GM18498 (cell line): ENCODE measurements at regions not wholly inside any gene's neighbourhood (a gene's known extent, or its start where the extent isn't known, plus 50 kb on each side); places are given as distances from the start of the nearest gene placed in this dataset.

Experiments used
- ATAC-seq: cut with Tn5 transposase; IDR thresholded peaks from one replicate; pipeline ENCODE4 v1.9.1; 2021; ENCODE audit warnings: mild to moderate bottlenecking, moderate library complexity; ENCODE audit not compliant: unreplicated experiment

DNA sequence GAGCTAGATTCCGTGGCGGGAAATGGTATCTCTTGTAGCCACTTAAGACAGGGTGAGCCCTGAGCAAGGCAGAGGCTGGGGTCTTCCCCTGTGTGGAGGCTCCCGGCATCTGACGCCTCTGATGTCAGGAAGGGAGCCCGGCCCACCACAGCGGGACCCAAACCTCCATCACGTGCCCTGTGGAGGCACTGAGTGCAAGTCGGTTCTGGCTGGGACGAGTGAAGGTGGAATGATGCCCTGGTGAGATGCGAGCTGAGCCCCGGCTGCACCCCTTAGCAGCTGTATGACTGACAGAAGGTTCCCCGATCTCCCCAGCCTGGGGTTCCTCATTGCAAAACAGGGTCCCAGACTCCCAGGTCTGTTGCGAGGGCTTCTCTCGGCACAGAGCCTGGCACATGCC is 187.4 kb upstream of the TNRC6C start:
- no peak for ATAC-seq

DNA sequence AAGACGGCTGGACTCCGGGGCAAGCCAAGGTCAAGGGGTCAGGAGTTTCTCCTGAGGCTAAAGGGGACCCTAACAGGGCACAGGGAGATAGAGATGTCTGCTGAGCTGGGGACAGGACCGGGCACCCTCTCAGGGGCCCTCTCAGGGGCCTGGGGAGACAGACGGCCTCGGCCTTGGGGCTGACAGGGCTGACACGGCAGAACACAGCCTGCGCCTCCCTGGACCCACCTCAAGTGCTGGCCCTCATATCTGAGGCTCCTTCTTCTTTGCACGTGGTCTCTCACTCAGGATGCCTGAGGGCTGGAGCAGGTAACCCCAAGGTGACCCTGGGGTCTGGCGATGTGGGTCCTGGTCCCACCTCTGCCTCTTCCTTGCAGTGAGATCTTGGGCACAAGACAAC is 186.9 kb upstream of the TNRC6C start:
- ATAC-seq = no peak

DNA sequence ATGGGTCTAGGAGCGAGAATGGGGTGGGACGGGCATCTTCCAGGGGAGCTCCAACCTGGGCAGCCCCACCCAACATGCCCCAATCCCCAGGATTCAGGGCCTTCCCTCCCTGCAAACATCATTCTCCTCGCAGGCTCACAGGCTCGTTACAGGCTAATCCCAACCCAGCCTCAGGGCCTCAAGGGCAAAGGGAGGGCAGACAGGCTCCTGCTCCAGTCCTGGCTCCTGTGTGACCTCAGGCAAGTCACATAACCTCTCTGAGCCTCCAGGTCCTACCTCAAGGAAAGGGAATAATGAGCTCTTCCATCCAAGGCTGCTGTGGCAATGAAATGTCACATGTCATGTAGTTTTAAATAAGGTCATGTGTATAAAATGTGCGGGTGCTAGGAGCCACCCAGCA is 186.5 kb upstream of the TNRC6C start:
- ATAC-seq = no peak

DNA sequence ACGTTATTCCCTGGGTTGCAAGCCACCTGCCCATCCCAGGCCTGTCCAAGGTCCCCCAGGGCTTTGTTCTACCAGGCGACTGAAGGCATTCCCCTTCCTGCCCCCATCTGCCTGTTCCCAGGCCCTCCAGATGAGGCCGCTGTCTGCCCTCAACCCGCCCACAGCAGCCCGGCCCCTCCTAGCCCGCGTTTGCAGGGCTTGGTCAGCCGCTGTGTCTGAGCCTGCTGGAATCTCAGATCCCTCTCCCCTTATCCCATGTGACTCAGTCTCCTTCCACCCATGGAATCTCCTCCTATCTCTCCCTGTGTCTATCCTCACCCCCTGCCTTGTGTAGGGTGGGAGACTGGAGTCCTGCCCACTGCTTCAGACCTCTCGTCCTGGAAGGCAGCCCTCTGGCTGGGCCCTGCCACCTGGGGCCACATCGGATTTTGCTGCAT is 186.0 kb upstream of the TNRC6C start:
- ATAC-seq = no peak

DNA sequence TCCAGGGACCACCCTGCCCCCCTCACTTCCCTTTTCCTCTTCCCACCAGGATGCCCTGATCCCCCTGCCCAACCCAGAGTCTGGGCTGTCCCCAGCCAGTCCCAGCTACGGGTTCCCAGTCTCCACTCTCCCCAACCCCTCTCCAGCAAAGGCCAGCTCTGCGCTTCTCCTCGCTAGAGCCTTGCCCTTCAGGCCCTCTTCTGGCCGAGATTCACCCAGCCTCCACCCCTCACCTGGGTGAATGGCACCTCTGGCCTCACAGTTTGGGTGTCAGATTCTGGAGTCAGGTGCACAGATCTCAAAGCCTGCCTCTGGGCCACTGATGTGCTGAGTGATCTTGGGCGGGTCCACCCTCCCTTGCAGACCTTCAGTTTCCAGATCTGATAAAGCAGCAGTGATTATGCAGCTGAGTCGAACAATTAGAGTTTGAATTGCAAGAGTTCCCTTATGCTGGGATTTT is 185.6 kb upstream of the TNRC6C start:
- no peak for ATAC-seq

DNA sequence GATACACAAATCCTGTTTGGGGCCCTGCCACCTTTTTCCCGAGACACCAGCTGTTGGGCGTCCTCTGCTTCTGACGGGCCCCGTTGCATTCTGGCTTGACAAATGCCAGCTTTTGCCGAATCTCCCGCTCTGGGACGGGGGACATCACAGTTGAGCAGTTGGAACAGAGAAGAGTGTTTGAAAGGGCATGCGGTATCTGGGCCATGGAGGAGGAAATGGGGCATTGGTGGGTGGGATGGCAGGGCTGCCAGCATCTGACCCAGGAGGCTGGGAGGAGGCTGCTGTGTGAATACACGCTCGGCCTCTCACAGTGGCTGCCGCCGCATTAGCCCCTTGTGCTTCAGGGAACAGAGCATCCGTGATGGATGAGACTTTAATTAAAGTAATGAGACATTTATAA is 184.3 kb upstream of the TNRC6C start:
- no peak for ATAC-seq

DNA sequence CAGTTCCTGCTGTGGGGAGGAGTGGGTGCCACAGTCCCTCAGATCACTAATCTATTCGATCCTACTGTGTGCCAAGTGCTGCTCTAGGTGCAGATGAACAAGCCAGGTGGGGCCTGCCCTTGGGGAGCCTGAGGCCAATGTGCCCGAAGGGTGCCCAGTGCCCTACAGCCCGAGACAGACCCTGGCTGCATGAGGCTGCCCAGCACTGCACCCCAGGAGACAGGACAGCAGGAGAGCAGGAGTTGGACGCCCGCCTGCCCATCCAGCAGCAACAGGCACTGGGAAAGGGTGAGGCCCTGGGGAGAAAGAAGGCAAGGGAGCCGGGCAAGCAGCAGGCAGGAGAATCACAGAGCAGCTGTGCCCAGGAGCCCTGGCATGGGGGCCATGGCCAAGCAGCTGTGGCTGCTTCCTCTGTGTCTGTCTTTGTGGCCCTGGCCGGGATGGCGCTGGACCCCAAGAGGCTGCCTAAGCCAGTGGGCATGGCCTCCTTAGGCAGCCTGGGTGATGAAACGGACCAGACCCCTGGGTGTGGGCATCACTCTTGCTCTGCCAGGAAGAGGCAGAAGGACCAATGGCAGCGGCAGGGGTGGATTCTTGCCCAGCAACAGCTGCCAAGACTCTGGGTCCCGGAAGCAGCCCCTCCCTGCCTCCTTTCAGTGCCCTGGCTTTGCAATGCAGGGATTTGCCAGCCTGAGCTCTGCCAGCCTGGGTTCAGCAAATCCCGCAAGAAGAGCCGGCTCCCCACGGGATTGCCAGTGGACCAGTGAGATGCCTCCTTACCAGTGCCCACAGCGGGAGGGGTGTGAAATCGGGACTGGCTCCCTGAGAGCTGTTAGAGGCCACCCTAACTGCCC is 179.6 kb upstream of the TNRC6C start:
- no peak for ATAC-seq

DNA sequence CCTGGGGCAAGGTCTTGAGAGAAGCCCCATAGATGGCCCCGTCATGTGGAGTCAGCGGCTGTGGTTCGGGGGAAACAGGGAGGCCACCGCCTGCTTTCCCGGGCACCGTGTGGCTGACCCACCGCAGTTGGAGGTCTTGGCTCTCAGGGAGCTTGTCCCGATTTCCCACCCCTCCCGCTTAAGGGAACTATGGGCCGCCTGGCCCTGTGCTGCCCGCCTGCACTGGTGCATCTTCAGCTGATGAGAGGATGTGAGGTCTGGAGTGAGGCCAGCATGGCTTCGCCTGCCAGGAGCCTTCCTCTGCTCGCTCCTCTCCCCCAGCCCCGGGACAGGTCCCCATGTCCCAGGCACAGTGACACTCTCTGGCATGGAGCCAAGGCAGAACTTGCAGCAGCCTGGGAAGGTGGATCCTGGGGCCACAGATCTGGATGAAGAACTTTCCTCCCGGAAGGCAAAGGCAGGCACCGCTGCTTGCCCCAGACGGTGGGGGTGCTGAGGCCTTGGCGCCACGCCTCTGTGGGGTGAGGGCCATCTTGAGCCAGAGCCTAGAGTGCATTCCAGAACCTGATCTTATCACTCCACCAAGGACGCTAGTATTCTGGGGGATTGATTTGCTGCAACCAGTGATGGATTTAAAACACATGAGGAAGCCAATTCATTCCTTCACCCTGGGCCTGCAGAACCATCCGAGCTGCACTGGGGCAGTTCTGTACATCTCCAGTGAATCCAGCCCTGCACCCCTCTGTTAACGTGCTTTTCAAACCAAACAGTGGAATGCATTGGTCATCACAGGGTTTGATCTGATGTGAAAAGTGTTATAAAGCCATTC is 178.6 kb upstream of the TNRC6C start:
- ATAC-seq = no peak

DNA sequence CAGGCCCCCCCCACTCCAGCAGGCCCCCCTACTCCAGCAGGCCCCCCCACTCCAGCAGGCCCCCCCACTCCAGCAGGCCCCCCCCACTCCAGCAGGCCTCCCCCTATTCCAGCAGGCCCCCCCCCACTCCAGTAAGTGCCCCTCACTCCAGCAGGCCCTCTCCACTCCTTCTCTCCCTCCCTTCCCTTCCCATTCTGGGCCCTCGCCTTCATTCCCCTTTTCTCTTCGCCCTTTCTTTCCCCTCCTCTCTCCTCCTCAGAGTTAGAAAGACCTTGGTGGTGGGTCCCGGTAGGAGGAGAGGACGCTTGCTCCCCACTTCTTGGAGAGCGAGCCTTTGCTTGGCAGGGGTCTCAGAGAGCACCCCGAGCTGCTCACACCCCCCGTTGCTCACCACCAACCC is 177.0 kb upstream of the TNRC6C start:
- no peak for ATAC-seq

DNA sequence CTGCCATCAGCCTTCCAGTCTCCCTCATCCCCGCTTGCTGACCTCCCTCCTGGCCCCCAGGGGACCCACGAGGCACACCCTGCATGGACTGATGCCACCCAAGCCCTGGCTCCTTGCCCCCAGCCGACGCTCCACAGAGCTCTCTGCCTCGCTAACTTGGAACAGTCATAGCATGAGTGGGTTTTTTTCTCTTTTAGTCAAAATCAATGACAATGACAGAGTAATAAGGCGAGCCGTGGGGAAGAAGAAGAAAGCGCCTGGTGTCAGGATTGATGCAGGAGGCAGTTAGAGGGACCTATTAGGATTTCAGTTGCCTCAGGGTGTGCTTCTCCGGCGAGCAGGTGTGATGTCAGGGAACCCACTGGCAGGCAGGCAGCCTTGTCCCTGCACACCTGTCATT is 176.3 kb upstream of the TNRC6C start:
- ATAC-seq = no peak

DNA sequence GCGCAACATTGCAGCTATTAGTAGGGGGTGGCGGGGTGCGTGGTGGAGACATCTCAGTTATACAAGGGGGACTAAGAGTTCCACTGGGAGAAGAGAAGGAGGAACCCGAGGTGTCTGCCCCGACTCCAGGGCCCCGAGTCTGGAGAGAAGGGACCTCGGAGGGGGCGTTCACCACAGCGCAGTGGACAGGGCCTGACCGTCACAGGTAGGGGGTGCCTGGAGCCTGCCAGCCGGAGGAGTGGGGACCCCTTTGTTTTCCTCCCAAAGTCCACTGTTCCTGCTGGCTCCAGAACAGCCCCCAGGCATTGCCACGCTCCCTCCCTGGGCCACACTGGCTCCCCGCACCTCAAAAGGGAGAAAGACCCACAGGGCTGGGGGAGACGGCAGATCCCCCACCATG is 175.9 kb upstream of the TNRC6C start:
- ATAC-seq = no peak

DNA sequence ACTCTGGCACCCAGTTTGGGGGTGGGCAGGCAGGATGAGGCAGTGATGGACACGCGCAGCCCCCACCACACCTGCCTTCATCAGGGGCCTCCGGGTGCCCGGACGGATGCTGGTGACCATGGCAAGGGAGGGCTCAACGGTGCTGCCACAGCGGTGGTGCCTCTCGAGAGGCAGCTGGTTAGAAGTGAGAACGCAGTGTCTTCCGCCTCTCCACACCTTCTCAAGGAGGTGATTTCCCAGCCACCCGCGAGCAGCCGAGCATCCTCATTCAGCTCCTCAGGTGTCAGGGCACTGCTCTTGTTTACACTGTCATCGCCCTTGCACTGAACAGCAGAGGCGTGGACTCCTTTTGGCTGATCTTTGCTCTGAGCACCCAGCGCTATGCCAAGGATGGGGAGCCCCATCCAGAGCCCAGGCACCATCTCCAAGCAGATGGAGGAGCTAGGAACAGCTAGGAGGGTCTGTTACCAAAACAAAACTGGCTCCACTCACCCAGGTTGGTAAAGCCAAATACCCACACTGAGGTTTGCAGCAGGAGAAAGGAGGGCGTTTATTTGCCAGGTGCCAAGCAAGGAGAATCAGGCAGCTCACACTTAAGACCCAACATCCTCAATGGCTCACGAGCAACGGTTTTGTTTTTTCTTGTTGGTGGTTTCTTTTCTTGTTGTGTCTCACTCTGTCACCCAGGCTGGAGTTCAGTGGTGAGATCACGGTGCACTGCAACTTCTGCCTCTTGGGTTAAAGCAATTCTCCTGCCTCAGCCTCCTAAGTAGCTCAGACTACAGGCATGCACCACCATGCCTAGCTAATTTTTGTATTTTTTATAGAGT is 174.3 kb upstream of the TNRC6C start:
- no peak for ATAC-seq

DNA sequence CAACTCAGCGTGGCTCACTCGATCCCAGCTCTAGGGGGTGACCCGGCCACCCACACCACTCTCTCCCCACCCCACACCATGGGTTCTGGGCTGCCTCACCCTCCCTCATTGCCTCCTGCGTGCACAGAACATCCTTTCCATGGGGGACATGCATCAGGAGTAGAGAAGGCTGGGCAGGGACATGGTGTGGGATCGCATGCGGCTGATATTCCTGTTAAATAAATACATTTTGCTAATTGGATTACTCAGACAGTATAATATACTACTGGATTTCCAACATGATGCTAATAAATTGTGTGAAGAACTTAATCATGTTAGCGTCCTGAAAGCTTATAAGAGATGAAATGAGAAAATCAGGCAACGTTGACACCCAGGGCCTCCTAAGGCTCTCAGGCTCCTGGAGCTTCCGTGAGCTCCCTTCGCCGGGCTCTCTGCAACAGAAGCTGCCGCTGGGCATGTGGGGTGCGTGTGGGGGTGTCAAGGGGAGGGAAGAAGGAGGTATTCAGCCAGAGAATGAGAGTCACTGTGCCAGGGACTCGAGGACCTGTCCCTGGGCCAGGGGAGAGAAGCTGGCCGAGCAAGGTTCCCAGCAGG is 173.1 kb upstream of the TNRC6C start:
- no peak for ATAC-seq

DNA sequence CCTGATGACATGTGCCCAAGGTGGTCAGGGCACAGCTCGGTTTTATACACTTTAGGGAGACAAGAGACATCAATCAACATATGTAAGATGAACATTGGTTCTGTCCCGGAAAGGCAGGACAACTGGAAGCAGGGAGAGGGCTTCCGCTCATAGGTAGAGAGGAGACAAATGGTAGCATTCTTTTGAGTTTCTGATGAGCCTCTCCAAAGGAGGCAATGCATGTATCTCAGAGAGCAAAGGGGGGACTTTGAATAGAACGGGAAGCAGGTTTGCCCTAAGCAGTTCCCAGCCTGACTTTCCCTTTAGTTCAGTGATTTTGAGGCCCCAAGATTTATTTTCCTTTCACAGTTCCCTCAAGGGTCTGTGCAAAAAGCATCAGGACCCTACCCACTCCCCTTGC is 172.4 kb upstream of the TNRC6C start:
- no peak for ATAC-seq

DNA sequence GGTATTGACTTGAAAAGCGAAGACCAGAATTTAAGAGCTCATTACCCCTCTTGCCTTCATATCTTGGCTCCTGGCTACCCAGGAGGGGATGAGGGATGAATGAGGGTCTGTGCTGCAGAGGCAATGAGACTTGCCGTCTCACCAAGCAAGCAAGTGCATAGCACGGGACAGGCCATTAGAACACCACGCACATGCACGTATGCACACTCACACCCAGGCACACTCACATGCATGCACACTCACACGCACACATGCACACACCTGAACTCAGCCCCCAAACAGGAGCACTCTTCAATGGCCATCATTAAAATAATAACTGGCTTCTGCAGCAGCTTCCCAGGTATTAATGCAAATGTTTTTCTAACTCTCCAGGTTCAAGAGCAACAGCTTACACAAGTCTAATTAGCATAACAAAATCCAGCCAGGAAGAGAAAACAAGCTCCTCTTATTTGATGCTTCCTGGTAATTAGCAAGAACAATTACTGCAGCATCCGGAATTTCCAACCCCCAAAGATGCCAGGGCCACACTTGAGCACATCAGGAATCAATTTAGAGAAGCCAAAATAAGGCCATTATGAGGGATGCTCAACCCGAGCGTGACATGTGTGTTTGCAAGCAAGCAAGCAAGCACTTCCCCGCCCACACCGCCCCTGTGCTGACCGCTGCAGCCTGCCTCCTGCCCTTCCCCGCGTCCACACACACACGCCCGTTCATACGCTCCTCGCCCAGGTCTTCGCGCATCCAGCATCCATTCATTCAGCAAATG is 171.6 kb upstream of the TNRC6C start:
- ATAC-seq = no peak

DNA sequence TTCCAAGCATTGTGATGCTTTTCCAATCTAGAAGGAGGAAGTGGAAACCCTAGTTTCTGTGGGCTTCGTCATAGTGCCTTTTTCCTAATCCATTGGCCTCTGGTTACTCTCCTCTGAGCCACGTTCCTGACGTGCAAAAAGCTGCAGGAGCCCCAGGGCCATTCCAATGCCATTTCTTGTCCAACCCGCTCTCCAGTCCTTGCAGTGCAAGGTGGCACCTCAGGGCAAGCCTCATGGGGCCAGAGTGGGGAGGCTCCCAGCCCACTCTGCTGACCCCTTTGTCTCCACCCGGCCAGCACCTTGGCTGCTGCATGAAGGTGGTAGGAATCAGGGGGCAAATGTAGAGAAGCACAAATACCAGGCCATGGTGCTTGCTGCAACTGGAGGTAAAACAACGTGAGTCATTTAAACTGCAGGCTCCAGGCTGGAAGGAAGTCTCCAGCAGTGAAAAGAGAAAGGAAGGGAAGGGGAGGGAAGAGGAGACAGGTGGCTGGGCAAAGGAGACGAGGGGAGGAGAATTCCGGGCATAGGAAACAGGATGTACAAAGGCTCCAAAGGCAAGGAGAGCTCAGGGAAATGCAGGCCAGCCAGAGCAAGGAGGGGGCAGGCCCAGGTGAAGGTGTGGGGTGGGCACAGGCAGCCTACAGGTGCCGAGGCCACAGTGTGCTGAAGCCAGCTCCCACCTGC is 168.2 kb upstream of the TNRC6C start:
- no peak for ATAC-seq

DNA sequence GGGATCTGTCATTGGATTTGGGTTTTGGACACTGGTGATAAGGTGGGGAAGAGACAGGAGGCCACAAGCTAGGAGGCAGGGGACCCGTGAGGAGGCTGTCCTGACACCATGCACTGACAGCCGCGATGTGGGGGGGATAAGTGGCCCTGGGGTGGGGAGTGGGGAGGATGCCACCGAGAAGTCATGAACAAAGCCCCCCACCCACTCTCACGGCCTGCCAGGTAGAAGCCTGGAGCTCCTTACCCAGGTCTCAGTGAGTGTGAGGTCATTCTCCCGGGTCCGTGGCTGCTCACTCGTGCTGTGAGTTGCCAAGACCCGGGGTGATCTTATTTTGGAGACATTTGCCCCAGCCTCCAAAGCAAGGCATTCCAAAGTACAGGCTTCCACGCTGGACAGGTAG is 165.9 kb upstream of the TNRC6C start:
- ATAC-seq = no peak

DNA sequence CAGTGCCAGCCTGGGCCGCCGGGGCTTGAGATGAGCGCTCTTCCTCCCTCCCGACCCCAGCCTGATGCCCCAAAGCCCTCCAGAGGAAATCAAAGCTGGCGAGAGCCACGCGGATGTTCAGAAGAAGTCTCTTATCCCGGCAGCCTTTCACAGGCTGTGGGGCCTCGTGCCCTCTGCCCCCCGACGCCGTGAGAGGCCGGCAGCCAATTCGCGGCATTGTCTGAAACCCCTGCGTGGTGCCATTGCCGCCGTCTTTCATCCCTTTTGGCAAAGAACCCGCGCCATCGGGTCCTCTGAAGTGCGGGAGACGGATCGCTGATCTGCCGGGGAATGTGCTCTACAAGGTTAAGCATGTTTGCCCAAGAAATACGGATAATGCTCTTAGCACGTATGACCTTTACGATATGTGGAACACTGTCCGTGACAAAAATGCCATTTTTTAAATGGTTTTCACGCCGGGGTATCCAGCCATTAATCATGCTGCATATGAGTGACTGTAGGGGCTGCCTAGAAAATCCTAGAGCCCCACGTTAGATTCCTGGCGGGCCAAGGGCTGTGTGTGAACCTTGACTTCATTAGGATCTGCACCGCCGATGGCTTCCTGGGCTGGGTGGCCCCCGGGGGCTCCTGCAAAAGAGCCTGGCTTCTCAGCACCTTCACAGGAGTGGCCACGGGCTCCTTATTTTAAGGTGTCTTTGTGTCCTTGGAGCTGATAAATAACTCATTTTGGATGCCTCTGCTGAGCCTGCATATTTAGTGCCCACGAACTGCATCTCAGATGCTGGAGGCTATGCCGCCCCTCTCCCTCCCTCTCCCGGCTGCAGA is 165.1 kb upstream of the TNRC6C start:
- no peak for ATAC-seq

DNA sequence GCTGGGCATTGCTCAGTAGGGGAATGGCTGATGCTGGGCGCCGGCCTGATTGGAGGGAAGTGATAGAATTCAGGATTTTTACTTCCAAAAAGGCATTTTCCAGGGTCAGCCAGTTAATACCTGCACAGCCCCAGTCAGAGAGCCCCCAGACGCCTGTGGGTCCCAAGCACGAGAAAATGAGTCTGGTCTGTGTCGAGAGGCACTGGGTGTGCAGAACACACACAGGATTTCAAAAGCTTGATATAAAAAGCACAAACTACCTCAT is 164.6 kb upstream of the TNRC6C start:
- ATAC-seq = no peak
